HepG2 (cell line): ENCODE measurements at regions not wholly inside any gene's neighbourhood (a gene's known extent, or its start where the extent isn't known, plus 50 kb on each side); places are given as distances from the start of the nearest gene placed in this dataset.

Experiments
- BORCS8-MEF2B ChIP-seq: sonication (generic); formaldehyde crosslinking; IDR thresholded peaks from 2 replicates; pipeline ENCODE4 v1.8.0; 2022; ENCODE audit warnings: mild to moderate bottlenecking, missing genetic modification reagents
- FOXK2 ChIP-seq: fragments of 450-650 bp; IDR thresholded peaks from 2 replicates; pipeline ENCODE4 v1.6.1; 2016
- GPBP1L1 ChIP-seq: sonication (generic); formaldehyde crosslinking; IDR thresholded peaks from 2 replicates; pipeline ENCODE4 v1.5.0; 2020; ENCODE audit warnings: mild to moderate bottlenecking, missing genetic modification reagents
- MED13 ChIP-seq: sonication (generic); formaldehyde crosslinking; IDR thresholded peaks from 2 replicates; pipeline ENCODE4 v1.5.0; 2020; ENCODE audit warnings: missing genetic modification reagents
- MYPOP ChIP-seq: sonication (generic); formaldehyde crosslinking; IDR thresholded peaks from 2 replicates; pipeline ENCODE4 v1.8.1; 2023; ENCODE audit warnings: mild to moderate bottlenecking, moderate library complexity, missing genetic modification reagents
- NFATC3 ChIP-seq: sonication (generic); formaldehyde crosslinking; IDR thresholded peaks from 2 replicates; pipeline ENCODE4 v1.5.1; 2020; ENCODE audit warnings: mild to moderate bottlenecking, missing genetic modification reagents
- NFE2L2 ChIP-seq: fragments of 150-350 bp; IDR thresholded peaks from 2 replicates; pipeline ENCODE4 v1.6.1; 2014; ENCODE audit warnings: low read length
- NR3C1 ChIP-seq: sonication (generic); formaldehyde crosslinking; IDR thresholded peaks from 2 replicates; pipeline ENCODE4 v1.4.0; 2020; ENCODE audit warnings: missing genetic modification reagents
- PHF21A ChIP-seq: sonication (generic); formaldehyde crosslinking; IDR thresholded peaks from 2 replicates; pipeline ENCODE4 v1.5.0; 2020; ENCODE audit warnings: mild to moderate bottlenecking, missing genetic modification reagents
- POGZ ChIP-seq: sonication (generic); formaldehyde crosslinking; IDR thresholded peaks from 2 replicates; pipeline ENCODE4 v1.4.0; 2020; ENCODE audit warnings: mild to moderate bottlenecking, missing genetic modification reagents
- POLR2AphosphoS2 ChIP-seq: IDR thresholded peaks from 2 replicates; pipeline ENCODE4 v1.6.1; 2011; ENCODE audit warnings: low read depth, low read length, improper control_type of control experiment
- PRDM15 ChIP-seq: sonication (generic); formaldehyde crosslinking; IDR thresholded peaks from 2 replicates; pipeline ENCODE4 v1.4.0; 2020; ENCODE audit warnings: missing genetic modification reagents
- RFX1 ChIP-seq: fragments of 450-650 bp; IDR thresholded peaks from 2 replicates; pipeline ENCODE4 v1.6.1; 2017
- THYN1 ChIP-seq: sonication (generic); formaldehyde crosslinking; IDR thresholded peaks from 2 replicates; pipeline ENCODE4 v1.8.1; 2023; ENCODE audit warnings: low read depth, mild to moderate bottlenecking, moderate library complexity, missing genetic modification reagents, borderline replicate concordance
- TOPORS ChIP-seq: sonication (generic); formaldehyde crosslinking; IDR thresholded peaks from 2 replicates; pipeline ENCODE4 v1.8.0; 2023; ENCODE audit warnings: mild to moderate bottlenecking, missing genetic modification reagents
- UBTF ChIP-seq: sonication (generic); formaldehyde crosslinking; IDR thresholded peaks from 2 replicates; pipeline ENCODE4 v1.4.0; 2020; ENCODE audit warnings: mild to moderate bottlenecking, missing genetic modification reagents
- ZBTB38 ChIP-seq: sonication (generic); formaldehyde crosslinking; IDR thresholded peaks from 2 replicates; pipeline ENCODE4 v1.5.1; 2020; ENCODE audit warnings: mild to moderate bottlenecking, missing genetic modification reagents
- ZNF17 ChIP-seq: sonication (generic); formaldehyde crosslinking; IDR thresholded peaks from 2 replicates; pipeline ENCODE4 v1.5.0; 2020; ENCODE audit warnings: mild to moderate bottlenecking, missing genetic modification reagents
- ZNF274 ChIP-seq: sonication (generic); formaldehyde crosslinking; IDR thresholded peaks from 2 replicates; pipeline ENCODE4 v1.5.1; 2020; ENCODE audit warnings: mild to moderate bottlenecking, missing genetic modification reagents
- ZNF367 ChIP-seq: sonication (generic); formaldehyde crosslinking; IDR thresholded peaks from 2 replicates; pipeline ENCODE4 v1.4.0; 2020; ENCODE audit warnings: missing genetic modification reagents, borderline replicate concordance
- ZNF383 ChIP-seq: sonication (generic); formaldehyde crosslinking; IDR thresholded peaks from 2 replicates; pipeline ENCODE4 v1.4.0; 2020; ENCODE audit warnings: missing genetic modification reagents, mild to moderate bottlenecking, borderline replicate concordance
- ZNF776 ChIP-seq: sonication (generic); formaldehyde crosslinking; IDR thresholded peaks from 2 replicates; pipeline ENCODE4 v1.4.0; 2020; ENCODE audit warnings: mild to moderate bottlenecking, missing genetic modification reagents
- ZNF83 ChIP-seq: sonication (generic); formaldehyde crosslinking; IDR thresholded peaks from 2 replicates; pipeline ENCODE4 v1.4.0; 2020; ENCODE audit warnings: missing genetic modification reagents, mild to moderate bottlenecking, borderline replicate concordance
- ZSCAN21 ChIP-seq: sonication (generic); formaldehyde crosslinking; IDR thresholded peaks from 2 replicates; pipeline ENCODE4 v1.8.0; 2022; ENCODE audit warnings: mild to moderate bottlenecking, missing genetic modification reagents, moderate library complexity, borderline replicate concordance
- ZSCAN22 ChIP-seq: sonication (generic); formaldehyde crosslinking; IDR thresholded peaks from 2 replicates; pipeline ENCODE4 v1.4.0; 2020; ENCODE audit warnings: mild to moderate bottlenecking, missing genetic modification reagents

GRCh38 chr15:24878153-24878552 is 76.6 kb upstream of the SNRPN start (continued):
- TF ChIP-seq MYPOP (CRISPR knock-in tag) (peak; percentile 70; the same call in 1 of the 2 replicates), ZNF274 (CRISPR knock-in tag) (peak; percentile 66; the same call in 1 of the 2 replicates), PRDM15 (CRISPR knock-in tag) (no peak), FOXK2 (no peak), NR3C1 (CRISPR knock-in tag) (no peak), RFX1 (no peak), ZBTB38 (CRISPR knock-in tag) (peak; percentile 80; the same call in 1 of the 2 replicates), POLR2AphosphoS2 (no peak), ZSCAN22 (CRISPR knock-in tag) (no peak), MED13 (CRISPR knock-in tag) (no peak), UBTF (CRISPR knock-in tag) (0 out of 2 replicates have a peak, but pooled peaks have one; percentile 38), GPBP1L1 (CRISPR knock-in tag) (no peak), BORCS8-MEF2B (peak; percentile 61; the same call in 1 of the 2 replicates), ZNF367 (CRISPR knock-in tag) (no peak), NFE2L2 (no peak), ZSCAN21 (CRISPR knock-in tag) (peak; percentile 57; the same call in 1 of the 2 replicates), ZNF776 (no peak), PHF21A (0 out of 2 replicates have a peak, but pooled peaks have one; percentile 37), THYN1 (CRISPR knock-in tag) (no peak), POGZ (peak; percentile 97), ZNF83 (CRISPR knock-in tag) (no peak), TOPORS (CRISPR knock-in tag) (0 out of 2 replicates have a peak, but pooled peaks have one; percentile 59), ZNF17 (CRISPR knock-in tag) (no peak), NFATC3 (CRISPR knock-in tag) (0 out of 2 replicates have a peak, but pooled peaks have one; percentile 49), ZNF383 (no peak)
